SK-N-SH treated with all-trans-retinoic acid at 6 μM for 48 hours (cell line): ENCODE measurements at regions not wholly inside any gene's neighbourhood (a gene's known extent, or its start where the extent isn't known, plus 50 kb on each side); places are given as distances from the start of the nearest gene placed in this dataset.

ENCODE experiments used
- ARNTL ChIP-seq: fragments of 450-650 bp; formaldehyde crosslinking; IDR thresholded peaks from 2 replicates; pipeline ENCODE4 v1.5.0; 2020; ENCODE audit warnings: low read depth, mild to moderate bottlenecking, moderate library complexity, borderline replicate concordance
- BACH2 ChIP-seq: fragments of 250-450 bp; sonication (Bioruptor Pico); IDR thresholded peaks from 2 replicates; pipeline ENCODE4 v1.9.0; 2021; ENCODE audit warnings: mild to moderate bottlenecking, borderline replicate concordance
- CREB5 ChIP-seq: fragments of 250-450 bp; sonication (Bioruptor Pico); IDR thresholded peaks from 2 replicates; pipeline ENCODE4 v1.5.1; 2020; ENCODE audit warnings: low read depth, mild to moderate bottlenecking, moderate library complexity
- CSDC2 ChIP-seq: fragments of 250-450 bp; sonication (Bioruptor Pico); IDR thresholded peaks from 2 replicates; pipeline ENCODE4 v1.5.0; 2020; ENCODE audit warnings: mild to moderate bottlenecking, moderate library complexity
- GLIS3 ChIP-seq: fragments of 250-450 bp; sonication (Bioruptor Pico); IDR thresholded peaks from 2 replicates; pipeline ENCODE4 v1.5.0; 2020; ENCODE audit warnings: mild to moderate bottlenecking, moderate library complexity
- PATZ1 ChIP-seq: fragments of 250-450 bp; sonication (Bioruptor Pico); IDR thresholded peaks from 2 replicates; pipeline ENCODE4 v1.8.0; 2020; ENCODE audit warnings: mild to moderate bottlenecking, moderate library complexity, borderline replicate concordance
- PPARA ChIP-seq: fragments of 250-450 bp; sonication (Bioruptor Pico); IDR thresholded peaks from 2 replicates; pipeline ENCODE4 v1.5.0; 2020; ENCODE audit warnings: mild to moderate bottlenecking, borderline replicate concordance
- RARB ChIP-seq: fragments of 250-450 bp; sonication (Bioruptor Pico); IDR thresholded peaks from 2 replicates; pipeline ENCODE4 v1.8.0; 2021; ENCODE audit warnings: mild to moderate bottlenecking, moderate library complexity
- SNAI2 ChIP-seq: fragments of 250-450 bp; sonication (Bioruptor Pico); IDR thresholded peaks from 2 replicates; pipeline ENCODE4 v1.5.0; 2020; ENCODE audit warnings: mild to moderate bottlenecking, moderate library complexity
- TCF4 ChIP-seq: fragments of 250-450 bp; sonication (Bioruptor Pico); IDR thresholded peaks from 2 replicates; pipeline ENCODE4 v1.8.0; 2021; ENCODE audit warnings: mild to moderate bottlenecking, moderate library complexity, borderline replicate concordance
- ZFP3 ChIP-seq: fragments of 250-450 bp; sonication (Bioruptor Pico); IDR thresholded peaks from 2 replicates; pipeline ENCODE4 v1.5.0; 2020; ENCODE audit warnings: mild to moderate bottlenecking, moderate library complexity
- ZNF70 ChIP-seq: fragments of 450-650 bp; formaldehyde crosslinking; IDR thresholded peaks from 2 replicates; pipeline ENCODE4 v1.5.0; 2020; ENCODE audit warnings: mild to moderate bottlenecking, moderate library complexity

- TF ChIP-seq PATZ1 (CRISPR knock-in tag) (no peak), BACH2 (no peak), CSDC2 (CRISPR knock-in tag) (no peak), GLIS3 (CRISPR knock-in tag) (no peak), ZFP3 (CRISPR knock-in tag) (no peak), ARNTL (CRISPR knock-in tag) (no peak), ZNF70 (CRISPR knock-in tag) (no peak), TCF4 (CRISPR knock-in tag) (no peak), RARB (CRISPR knock-in tag) (no peak), PPARA (CRISPR knock-in tag) (no peak), SNAI2 (CRISPR knock-in tag) (no peak), CREB5 (CRISPR knock-in tag) (no peak)
These were observed 410.8 kb upstream of the COBL start for GRCh38 chr7:51727441-51727840.
